Heart right ventricle (tissue), 16 donors: ENCODE measurements at regions not wholly inside any gene's neighbourhood (a gene's known extent, or its start where the extent isn't known, plus 50 kb on each side); places are given as distances from the start of the nearest gene placed in this dataset.
"Not testable (repeated sequence)": the region's sequence is repeated elsewhere in the genome, so short reads cannot be mapped to it uniquely, and the experiment has no call there.

Experiments
- ATAC-seq, 8 donors: fragments of 200-7000 bp; cut with Tn5 transposase; one replicate each; pipeline ENCODE4 v1.9.1; 2020; ENCODE audit warnings: mild to moderate bottlenecking in 8 of 8, moderate library complexity in 8 of 8, moderate number of reproducible peaks in 1 of 8
- DNase-seq, 2 donors: peaks; one replicate each; pipeline ENCODE4 v3.0.0-alpha.2; 2020
- H3K27ac ChIP-seq, 10 donors: fragments of 200-600 bp; sonication (generic) in 2 of 10; one replicate each; pipeline versions ENCODE4 v1.5.0 to v1.8.0; 2020 to 2022; ENCODE audit warnings: mild to moderate bottlenecking in 3 of 10
- H3K27me3 ChIP-seq, 7 donors: fragments of 200-600 bp; one replicate each; pipeline ENCODE4 v1.8.0; 2021 to 2022; ENCODE audit warnings: mild to moderate bottlenecking in 2 of 7
- H3K36me3 ChIP-seq, 9 donors: fragments of 200-600 bp; sonication (generic) in 1 of 9; one replicate each; pipeline versions ENCODE4 v1.5.0 to v1.8.0; 2020 to 2022; ENCODE audit warnings: mild to moderate bottlenecking in 2 of 9
- H3K4me1 ChIP-seq, 9 donors: fragments of 200-600 bp; sonication (generic) in 1 of 9; one replicate each; pipeline versions ENCODE4 v1.5.0 to v1.8.0; 2020 to 2022; ENCODE audit warnings: mild to moderate bottlenecking in 4 of 9
- H3K4me3 ChIP-seq, 10 donors: fragments of 200-600 bp; sonication (generic) in 2 of 10; one replicate each; pipeline versions ENCODE4 v1.5.0 to v1.8.0; 2020 to 2022; ENCODE audit warnings: mild to moderate bottlenecking in 7 of 10, moderate library complexity in 2 of 10
- H3K9me3 ChIP-seq, 11 donors: fragments of 200-600 bp in 10 of 11; sonication (generic) in 2 of 11; one replicate each; pipeline versions ENCODE4 v1.5.0 to v1.8.0; 2013 to 2022; ENCODE audit warnings: mild to moderate bottlenecking in 2 of 11, control low read depth in 1 of 11, moderate library complexity in 1 of 11
- CTCF ChIP-seq, 9 donors: fragments of 200-600 bp; sonication (generic) in 2 of 9; IDR thresholded peaks; one replicate each; pipeline versions ENCODE4 v1.5.0 to v1.8.0; 2021 to 2022; ENCODE audit warnings: antibody characterized with exemption in 9 of 9, mild to moderate bottlenecking in 5 of 9, moderate library complexity in 1 of 9
- WGBS, 2 donors: extraction: QIAGEN DNeasy Blood & Tissue Kit; methylation state at CpG; one replicate each; pipeline ENCODE4 v1.1.7; 2013; ENCODE audit warnings: inconsistent platforms in 1 of 2; 5-methylcytosine and 5-hydroxymethylcytosine counted together
- intact Hi-C, 10 donors: fragments of 100-400 bp; cut with DNase I; formaldehyde crosslinking; loops; one replicate each; pipeline versions ENCODE4 v1.11.1 to v1.14.2; 2022
- donor health status: Arrhythmogenic right ventricular cardiomyopathy.
- donor health status: ischemic (EF 13 %, LVEDD 7.1; RV severe dilation, severe dysfunction).
- donor health status: healthy with polysubstance abuse.
- donor health status: DM: no; HTN: yes; CAD: no.
- donor health status: DM: no; HTN: no; CAD: no.
- donor health status: ischemic (EF 25% LVEDD 6.9; RV normal size, moderate dysfunction).
- donor health status: ischemic (EF 25% LVEDD 5.7; RV mildly dilated, moderate dysfunction).
- donor health status: healthy.
- donor health status: DM: yes; HTN: yes; CAD: no.
- donor health status: Ischemic cardiomyopathy.
- donor health status: ischemic (EF 35%, LVEDD 5.7; RV mildly dilated, moderate dysfunction).
- donor health status: nonischemic (EF 11% LVEDD 7.7; RV severe dilation, severe dysfunction).
- donor health status: DM: yes; HTN: yes; CAD: no.
- donor health status: PGD.
- donor health status: ischemic (EF 29% LVEDD 5.4; RV normal size, mild dysfunction).
- donor health status: nonischemic (EF 23%, LVEDD 6.1; RV moderate dilation, normal function).

- intact Hi-C loops, ATAC-seq, H3K27me3 ChIP-seq, H3K27ac ChIP-seq, H3K9me3 ChIP-seq, H3K4me3 ChIP-seq, DNase-seq, H3K4me1 ChIP-seq: not testable (repeated sequence)
- H3K36me3 ChIP-seq = peaks cover 0 to 38% (median 0%) of the 10 kb centered on the region in 9 donors
- 93 to 100% methylated on average over 1 of the region's 1 CpG for WGBS, 2 donors
Observed at GRCh38 chr4:119437515-119437914, 115.6 kb upstream of the FABP2 start.

GRCh38 chr4:119408561-119409224, 86.8 kb upstream of the FABP2 start:
- H3K4me1 ChIP-seq, H3K9me3 ChIP-seq, H3K27ac ChIP-seq, intact Hi-C loops, H3K36me3 ChIP-seq, DNase-seq, H3K27me3 ChIP-seq, H3K4me3 ChIP-seq, ATAC-seq: not testable (repeated sequence)
- 87 to 89% methylated on average over 8 to 10 of the region's 10 CpGs for WGBS, 2 donors

- H3K4me1 ChIP-seq, H3K27ac ChIP-seq, H3K4me3 ChIP-seq, ATAC-seq, DNase-seq, H3K36me3 ChIP-seq, H3K27me3 ChIP-seq, H3K9me3 ChIP-seq, intact Hi-C loops: not testable (repeated sequence)
- WGBS, 2 donors = 95 to 96% methylated on average over 23 to 28 of the region's 28 CpGs
Observed at GRCh38 chr4:119406721-119407460, 85.0 kb upstream of the FABP2 start.

GRCh38 chr4:119406041-119406440, 84.1 kb upstream of the FABP2 start:
- H3K27ac ChIP-seq, H3K36me3 ChIP-seq, H3K4me3 ChIP-seq, H3K9me3 ChIP-seq, intact Hi-C loops, ATAC-seq, DNase-seq, H3K4me1 ChIP-seq, H3K27me3 ChIP-seq: not testable (repeated sequence)
- WGBS, 2 donors = 97 to 100% methylated on average over 7 to 13 of the region's 18 CpGs

DNA sequence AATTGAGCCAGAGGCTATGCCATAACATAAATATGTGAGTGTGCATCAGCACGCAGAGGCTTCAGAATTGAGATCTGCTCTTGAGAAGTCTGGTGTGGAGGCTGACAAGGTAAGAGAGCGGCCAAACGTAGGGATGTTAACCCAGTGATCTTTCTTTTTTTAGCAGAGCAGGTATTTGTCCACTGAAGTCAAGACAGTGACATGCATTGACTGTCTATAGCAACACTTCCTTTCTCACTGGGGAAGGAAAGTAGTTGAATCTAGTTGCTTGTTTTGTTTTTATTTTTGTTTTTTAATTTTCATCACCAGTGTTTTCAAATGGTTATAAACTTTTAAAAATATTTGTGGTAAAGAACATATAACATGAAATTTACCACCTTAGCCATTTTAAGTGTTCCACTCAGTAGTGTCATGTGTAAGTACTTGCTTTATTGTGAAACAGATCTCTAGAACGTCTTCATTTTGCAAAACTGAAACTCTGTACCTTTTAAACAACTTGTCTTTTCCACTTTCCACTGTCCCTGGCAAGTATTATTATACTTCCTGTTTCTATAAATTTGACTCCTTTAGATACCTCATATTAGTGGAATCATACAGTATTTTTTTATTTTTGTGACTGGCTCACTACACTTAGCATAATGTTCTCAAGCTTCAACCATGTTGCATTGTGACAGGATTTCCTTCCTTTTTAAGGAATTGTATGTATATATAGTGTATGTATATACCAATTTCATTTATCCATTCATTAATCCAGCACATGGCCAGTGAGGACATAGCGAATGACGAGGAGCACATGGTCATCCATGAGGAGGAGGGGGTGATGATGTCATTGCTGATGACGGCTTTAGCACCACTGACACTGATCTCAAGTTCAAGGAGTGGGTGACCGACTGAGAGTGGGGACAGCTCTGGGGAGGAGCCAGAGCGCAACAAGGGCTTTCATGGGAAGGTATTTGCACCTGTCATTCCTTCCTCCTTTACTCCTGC, 80.7 kb upstream of the FABP2 start:
- H3K4me1 ChIP-seq, intact Hi-C loops, ATAC-seq, H3K36me3 ChIP-seq, H3K27ac ChIP-seq, H3K9me3 ChIP-seq, DNase-seq, H3K4me3 ChIP-seq, H3K27me3 ChIP-seq: not testable (repeated sequence)
- WGBS, 2 donors = 70 to 72% methylated on average over 9 of the region's 9 CpGs

DNA sequence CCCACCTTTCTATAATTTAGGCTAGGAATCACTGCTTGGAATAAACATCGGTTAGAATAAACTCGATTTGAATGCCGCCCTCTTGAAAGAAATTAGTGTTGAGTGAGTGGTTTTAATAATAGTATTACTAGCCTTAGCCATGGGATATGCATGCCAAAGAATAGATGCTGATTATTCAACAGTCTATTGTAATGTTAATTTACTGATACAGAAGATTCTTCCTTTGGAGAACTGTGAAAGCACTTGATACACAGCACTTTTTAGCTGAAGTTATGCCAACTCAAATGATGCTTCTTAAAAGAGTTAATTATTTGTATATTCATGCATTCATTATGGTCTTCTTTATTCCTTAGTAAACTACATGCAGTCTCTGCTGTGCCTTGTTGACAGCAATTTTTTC, 73.8 kb upstream of the FABP2 start:
- H3K9me3 ChIP-seq, H3K27me3 ChIP-seq, ATAC-seq, H3K4me3 ChIP-seq, DNase-seq, H3K27ac ChIP-seq, intact Hi-C loops, H3K36me3 ChIP-seq, H3K4me1 ChIP-seq: not testable (repeated sequence)
- WGBS, 2 donors = 91 to 92% methylated on average over 3 of the region's 3 CpGs

DNA sequence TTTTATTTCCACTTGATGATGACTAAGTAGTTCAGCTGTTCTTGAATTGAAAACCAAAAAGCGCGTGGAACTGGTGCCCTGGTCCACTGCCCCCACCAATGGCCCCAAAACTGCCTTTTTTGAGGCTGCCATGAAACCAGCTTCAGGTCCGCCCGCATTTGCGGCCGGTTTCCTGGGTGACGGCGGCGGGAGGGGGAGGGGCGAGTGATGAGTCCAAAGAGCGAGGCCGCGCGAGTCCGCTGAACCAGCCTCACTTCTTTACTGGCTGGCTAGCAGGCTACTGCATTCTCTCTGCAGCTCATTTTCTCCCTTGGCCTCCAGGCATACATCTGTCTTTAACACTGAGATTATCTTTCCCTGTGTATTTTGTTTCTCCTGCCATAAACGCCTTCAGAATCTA, 72.9 kb upstream of the FABP2 start:
- Histone ChIP-seq H3K36me3 (no peaks in the 10 kb centered on the region), H3K4me3 (no peak overlapping the region), H3K9me3 (no peaks in the 10 kb centered on the region), H3K27ac (no peak overlapping the region), H3K27me3 (no peaks in the 10 kb centered on the region), H3K4me1 (no peaks in the 10 kb centered on the region)
- no peak for TF ChIP-seq CTCF (IDR thresholded peaks at IDR 0.05)
- ATAC-seq (no peak), DNase-seq (no peak)
- intact Hi-C loops = no loop called here
- 91 to 95% methylated on average over 16 of the region's 16 CpGs for WGBS, 2 donors

- H3K9me3 ChIP-seq, H3K27ac ChIP-seq, H3K4me3 ChIP-seq, ATAC-seq, DNase-seq, H3K27me3 ChIP-seq, intact Hi-C loops, H3K36me3 ChIP-seq, H3K4me1 ChIP-seq: not testable (repeated sequence)
- WGBS, 2 donors = 73 to 81% methylated on average over 2 of the region's 2 CpGs
Observed at GRCh38 chr4:119388791-119389190, 66.9 kb upstream of the FABP2 start.

GRCh38 chr4:119374616-119375015, 52.7 kb upstream of the FABP2 start:
- H3K4me1 ChIP-seq = peaks cover 0 to 11% (median 0%) of the 10 kb centered on the region in 9 donors
- not testable (repeated sequence) for ATAC-seq, DNase-seq, H3K27ac ChIP-seq, H3K4me3 ChIP-seq, H3K9me3 ChIP-seq, H3K27me3 ChIP-seq, H3K36me3 ChIP-seq
- 77 to 86% methylated on average over 3 of the region's 3 CpGs for WGBS, 2 donors
- intact Hi-C loops = loop anchor here in 2 of 10 donors (10.0 kb wide), 1 partner anchor 60 kb away; no protein-coding TSS in a partner anchor
